Right lobe of liver (tissue), 4 donors: ENCODE measurements at regions not wholly inside any gene's neighbourhood (a gene's known extent, or its start where the extent isn't known, plus 50 kb on each side); places are given as distances from the start of the nearest gene placed in this dataset.

Source experiments
- POLR2A ChIP-seq: fragments of 450-650 bp; IDR thresholded peaks from one replicate; pipeline ENCODE4 v1.6.1; 2017; ENCODE audit warnings: antibody characterized with exemption, mild to moderate bottlenecking
- TF ChIP-seq, protein P1 (sequence below), 4 donors: fragments of 200-600 bp in 3 of 4; fragments of 450-650 bp in 1 of 4; IDR thresholded peaks; one replicate each; pipeline versions ENCODE4 v1.5.1 to v1.8.0; 2016 to 2022; ENCODE audit warnings: antibody characterized with exemption in 4 of 4, mild to moderate bottlenecking in 2 of 4
- donor health status: DM: no; HTN: no; CAD: no.
- donor health status: DM: no; HTN: no; CAD: no.
- donor health status: DM: no; HTN: yes; CAD: no.

DNA sequence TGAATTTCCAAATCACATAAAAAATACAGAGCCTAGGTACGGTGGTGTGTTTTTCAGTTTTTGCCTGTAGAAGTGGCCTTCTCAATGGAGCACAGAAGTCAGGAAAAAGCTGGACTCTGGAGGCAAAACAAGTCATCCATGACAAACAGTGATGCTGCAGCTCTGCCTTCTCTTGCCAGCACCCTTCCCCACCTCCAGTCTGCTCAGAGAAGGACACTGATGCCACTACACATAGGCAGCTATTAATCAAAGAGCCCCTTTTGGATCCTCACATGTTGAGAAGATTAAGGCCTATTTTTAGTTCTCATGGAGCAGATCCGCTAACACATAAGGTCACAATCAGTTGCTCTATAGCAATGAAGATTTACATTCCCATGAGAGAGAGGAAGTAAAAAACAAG lies 181.6 kb upstream of the GALNT5 start:
- TF ChIP-seq, protein P1, sequence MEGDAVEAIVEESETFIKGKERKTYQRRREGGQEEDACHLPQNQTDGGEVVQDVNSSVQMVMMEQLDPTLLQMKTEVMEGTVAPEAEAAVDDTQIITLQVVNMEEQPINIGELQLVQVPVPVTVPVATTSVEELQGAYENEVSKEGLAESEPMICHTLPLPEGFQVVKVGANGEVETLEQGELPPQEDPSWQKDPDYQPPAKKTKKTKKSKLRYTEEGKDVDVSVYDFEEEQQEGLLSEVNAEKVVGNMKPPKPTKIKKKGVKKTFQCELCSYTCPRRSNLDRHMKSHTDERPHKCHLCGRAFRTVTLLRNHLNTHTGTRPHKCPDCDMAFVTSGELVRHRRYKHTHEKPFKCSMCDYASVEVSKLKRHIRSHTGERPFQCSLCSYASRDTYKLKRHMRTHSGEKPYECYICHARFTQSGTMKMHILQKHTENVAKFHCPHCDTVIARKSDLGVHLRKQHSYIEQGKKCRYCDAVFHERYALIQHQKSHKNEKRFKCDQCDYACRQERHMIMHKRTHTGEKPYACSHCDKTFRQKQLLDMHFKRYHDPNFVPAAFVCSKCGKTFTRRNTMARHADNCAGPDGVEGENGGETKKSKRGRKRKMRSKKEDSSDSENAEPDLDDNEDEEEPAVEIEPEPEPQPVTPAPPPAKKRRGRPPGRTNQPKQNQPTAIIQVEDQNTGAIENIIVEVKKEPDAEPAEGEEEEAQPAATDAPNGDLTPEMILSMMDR (IDR thresholded peaks at IDR 0.05), result no peak
- no peak for TF ChIP-seq POLR2A
